WERI-Rb-1 (cell line): ENCODE measurements at regions not wholly inside any gene's neighbourhood (a gene's known extent, or its start where the extent isn't known, plus 50 kb on each side); places are given as distances from the start of the nearest gene placed in this dataset.

Experiments used
- DNase-seq: peaks from one replicate; pipeline ENCODE4 v3.0.0-alpha.2; 2020
- H3K27ac ChIP-seq: fragments of 250-450 bp; sonication (Bioruptor Pico); 2 replicates; pipeline ENCODE4 v1.5.1; 2020; ENCODE audit warnings: mild to moderate bottlenecking, moderate library complexity
- H3K27me3 ChIP-seq: fragments of 250-450 bp; sonication (Bioruptor Pico); 2 replicates; pipeline ENCODE4 v1.5.1; 2021; ENCODE audit warnings: mild to moderate bottlenecking, low read depth, moderate library complexity; ENCODE audit not compliant: insufficient read depth, severe bottlenecking
- H3K36me3 ChIP-seq: fragments of 250-450 bp; sonication (Bioruptor Pico); 2 replicates; pipeline ENCODE4 v1.5.1; 2020; ENCODE audit warnings: mild to moderate bottlenecking, moderate library complexity
- H3K4me3 ChIP-seq: 2 replicates; pipeline ENCODE4 v1.5.1; 2011; ENCODE audit warnings: low read depth, mild to moderate bottlenecking, control low read depth, low read length
- H3K9me3 ChIP-seq: fragments of 250-450 bp; sonication (Bioruptor Pico); 2 replicates; pipeline ENCODE4 v1.5.1; 2021; ENCODE audit warnings: mild to moderate bottlenecking, moderate library complexity; ENCODE audit not compliant: severe bottlenecking
- CTCF ChIP-seq: IDR thresholded peaks from 2 replicates; pipeline ENCODE4 v1.5.1; 2011; ENCODE audit warnings: low read depth, mild to moderate bottlenecking, control low read depth, inconsistent platforms, low read length

- H3K27me3 ChIP-seq, result no peaks in the 10 kb centered on the region
- no peaks in the 10 kb centered on the region for H3K9me3 ChIP-seq
- no peak for TF ChIP-seq CTCF
- H3K36me3 ChIP-seq, result no peaks in the 10 kb centered on the region
- DNase-seq, result no peak
- H3K27ac ChIP-seq, result no peak overlapping the region
- H3K4me3 ChIP-seq, result no peak overlapping the region
Measured at GRCh38 chr12:123062681-123063486, 82.4 kb downstream of the ARL6IP4 start.

DNA sequence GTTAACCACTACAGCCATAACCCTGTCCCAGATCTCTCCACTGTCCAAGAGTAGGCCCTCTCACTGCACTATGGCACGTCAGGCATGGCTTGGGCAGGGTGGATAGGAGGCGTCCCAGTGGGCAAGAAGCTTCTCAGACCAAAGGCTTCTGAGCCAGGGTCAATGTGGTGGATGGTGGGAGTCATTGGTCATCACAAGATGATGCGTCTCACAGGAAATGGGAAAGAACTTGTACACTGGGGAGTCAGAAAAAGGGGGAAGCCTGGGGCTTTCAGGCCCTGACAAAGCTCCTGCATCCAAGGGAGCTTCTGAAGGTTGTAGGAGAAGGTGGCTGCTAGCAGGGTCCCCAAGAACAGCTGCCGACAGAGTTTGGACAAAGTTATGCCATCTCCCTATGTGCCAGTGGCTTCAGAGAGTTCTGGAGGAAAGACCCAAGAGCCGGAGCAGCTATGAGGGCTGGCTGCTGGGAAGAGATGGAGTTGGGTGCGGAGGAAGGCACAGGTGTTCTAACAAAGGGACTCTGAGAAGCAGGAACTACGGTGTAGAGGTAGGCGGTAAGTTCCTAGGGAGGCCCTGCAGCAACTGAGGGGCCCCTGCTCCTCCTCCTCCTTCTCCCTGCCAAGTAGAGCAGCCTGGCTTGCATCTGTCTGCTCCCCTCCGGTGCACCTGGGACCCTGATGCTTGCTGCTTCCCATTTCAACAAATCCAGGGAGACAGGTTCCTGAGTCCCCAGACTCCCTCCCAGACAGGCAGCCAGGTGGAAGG, 81.1 kb downstream of the ARL6IP4 start:
- no peak for TF ChIP-seq CTCF
- DNase-seq, result no peak
- H3K27ac ChIP-seq, result no peak overlapping the region
- no peaks in the 10 kb centered on the region for H3K9me3 ChIP-seq
- no peak overlapping the region for H3K4me3 ChIP-seq
- no peaks in the 10 kb centered on the region for H3K36me3 ChIP-seq
- no peaks in the 10 kb centered on the region for H3K27me3 ChIP-seq

DNA sequence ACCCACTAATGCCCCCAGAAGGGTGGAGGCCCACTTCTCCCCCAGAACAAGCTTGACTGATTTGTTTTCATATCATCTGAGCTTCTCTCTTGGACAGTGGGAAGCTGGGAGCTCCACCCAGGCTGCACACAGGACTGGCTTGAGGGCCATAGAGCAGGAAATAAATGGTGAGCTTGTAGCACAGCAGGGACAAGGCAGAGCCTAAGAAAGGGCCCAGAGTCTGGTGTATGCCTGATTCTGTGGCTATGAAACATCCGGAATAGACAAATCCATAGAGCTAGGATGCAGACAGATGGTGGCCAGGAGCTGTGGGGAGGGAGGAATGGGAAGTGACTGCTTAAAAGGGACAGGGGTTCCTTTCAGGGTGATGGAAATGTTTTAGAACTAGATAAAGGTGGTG, 79.0 kb downstream of the ARL6IP4 start:
- Histone ChIP-seq H3K27me3 (no peaks in the 10 kb centered on the region), H3K27ac (peak overlapping the region; percentile 67), H3K36me3 (no peaks in the 10 kb centered on the region), H3K9me3 (no peaks in the 10 kb centered on the region), H3K4me3 (no peak overlapping the region)
- TF ChIP-seq CTCF, result no peak
- peak; percentile 26 for DNase-seq

DNA sequence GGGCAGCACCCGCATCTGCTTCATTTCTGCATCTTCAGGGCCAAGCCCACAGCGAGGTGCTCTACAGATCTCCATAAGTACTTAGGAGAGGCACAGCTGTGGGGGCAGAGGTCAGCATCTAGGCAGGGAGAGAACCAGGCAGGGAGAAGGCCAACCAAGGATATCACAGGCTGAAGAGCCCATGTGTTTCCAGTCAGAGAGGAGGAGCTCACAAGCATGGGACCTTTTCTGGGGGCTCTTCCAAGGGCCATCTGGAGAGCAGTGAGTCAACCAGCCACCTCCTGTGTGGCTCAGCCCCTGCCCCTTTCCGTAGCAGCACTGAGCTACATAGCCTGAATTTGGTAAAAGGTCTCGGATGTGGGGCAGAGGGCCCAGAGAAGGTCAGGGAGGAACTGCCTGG, 78.5 kb downstream of the ARL6IP4 start:
- Histone ChIP-seq H3K9me3 (no peaks in the 10 kb centered on the region), H3K27ac (peak overlapping the region; percentile 67), H3K4me3 (no peak overlapping the region), H3K27me3 (no peaks in the 10 kb centered on the region), H3K36me3 (no peaks in the 10 kb centered on the region)
- no peak for DNase-seq
- TF ChIP-seq CTCF, result no peak

- DNase-seq, result no peak
- TF ChIP-seq CTCF, result no peak
- Histone ChIP-seq H3K4me3 (no peak overlapping the region), H3K36me3 (no peaks in the 10 kb centered on the region), H3K9me3 (no peaks in the 10 kb centered on the region), H3K27me3 (no peaks in the 10 kb centered on the region), H3K27ac (no peak overlapping the region; the same call in 1 of the 2 replicates)
Measured at GRCh38 chr12:123058481-123058880, 78.0 kb downstream of the ARL6IP4 start.
